MCF 10A (cell line): ENCODE measurements at regions not wholly inside any gene's neighbourhood (a gene's known extent, or its start where the extent isn't known, plus 50 kb on each side); places are given as distances from the start of the nearest gene placed in this dataset.

Source experiments
- BruUV-seq: library from RNA; stranded (reverse); fragments of 400-500 nt; replicated peaks from 2 replicates; lab custom pipeline; 2021; lab: Mats Ljungman, UMichigan
- CTCF ChIA-PET: fragments of 300-600 bp; sonication (Branson Sonifier 250); formaldehyde crosslinking; extraction: SDS; loops from one replicate; lab custom pipeline; 2021; ENCODE audit warnings: antibody characterized with exemption, inconsistent platforms; lab: Yijun Ruan, JAX
- POLR2A ChIA-PET: fragments of 300-600, 350-650 bp; sonication (Branson Sonifier 250); formaldehyde crosslinking; extraction: SDS; loops from one replicate; lab custom pipeline; 2020; ENCODE audit warnings: antibody characterized with exemption, inconsistent platforms; lab: Yijun Ruan, JAX
- DNase-seq: peaks from one replicate; pipeline ENCODE4 v3.0.0-alpha.2; 2018; ENCODE audit not compliant: unreplicated experiment
- H3K27ac Mint-ChIP-seq: one replicate; pipeline ENCODE4 v1.8.0; 2022; ENCODE audit warnings: mild to moderate bottlenecking, low read depth, mixed read lengths; ENCODE audit not compliant: unreplicated experiment
- H3K27me3 Mint-ChIP-seq: one replicate; pipeline ENCODE4 v1.8.0; 2022; ENCODE audit warnings: mixed read lengths; ENCODE audit not compliant: insufficient read depth, unreplicated experiment
- H3K36me3 Mint-ChIP-seq: one replicate; pipeline ENCODE4 v1.8.0; 2022; ENCODE audit warnings: mild to moderate bottlenecking, moderate library complexity, mixed read lengths; ENCODE audit not compliant: insufficient read depth, unreplicated experiment
- H3K4me1 Mint-ChIP-seq: one replicate; pipeline ENCODE4 v1.8.0; 2022; ENCODE audit warnings: mixed read lengths; ENCODE audit not compliant: insufficient read depth, unreplicated experiment
- H3K4me3 Mint-ChIP-seq: one replicate; pipeline ENCODE4 v1.8.0; 2022; ENCODE audit warnings: mild to moderate bottlenecking, moderate library complexity, mixed read lengths; ENCODE audit not compliant: unreplicated experiment
- H3K9me3 Mint-ChIP-seq: one replicate; pipeline ENCODE4 v1.8.0; 2022; ENCODE audit warnings: mixed read lengths; ENCODE audit not compliant: unreplicated experiment
- intact Hi-C: fragments of 100-400 bp; cut with micrococcal nuclease; formaldehyde crosslinking; loops from 2 replicates; pipeline ENCODE4 v1.14.1; 2022
- TF ChIP-seq, protein P1 (sequence below): fragments of 200-600 bp; IDR thresholded peaks from one replicate; pipeline ENCODE4 v1.8.0; 2022; ENCODE audit warnings: antibody characterized with exemption, mild to moderate bottlenecking; ENCODE audit not compliant: unreplicated experiment

DNA sequence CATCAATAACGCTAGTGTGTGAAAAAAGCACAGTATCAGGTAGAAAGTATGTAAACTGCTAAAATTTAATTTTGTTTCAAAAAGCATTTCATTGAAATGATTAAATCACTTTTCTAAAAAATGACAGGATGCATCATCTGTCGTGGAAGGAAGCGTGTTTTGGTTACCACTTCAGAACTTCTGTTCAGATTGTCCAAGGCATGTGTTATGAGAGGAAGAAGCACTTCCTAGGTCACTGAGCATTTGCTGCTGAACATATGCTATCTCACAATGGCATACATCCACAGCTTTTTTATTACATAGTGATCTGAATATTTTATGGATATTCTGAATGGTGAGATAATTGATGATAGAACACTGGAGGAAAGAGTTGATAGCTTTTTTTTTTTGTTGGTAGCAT lies 737.5 kb downstream of the SATB2 start:
- no peaks in the 10 kb centered on the region for H3K4me1 Mint-ChIP-seq
- H3K27me3 Mint-ChIP-seq = peaks cover 94% of the 10 kb centered on the region
- ChIA-PET POLR2A (no interaction called here), CTCF (interaction anchor here (0.6 to 0.8 kb wide), 3 partner anchors 62 to 485 kb away, joined by 3 to 6 read pairs (median 4); no protein-coding TSS in a partner anchor)
- H3K27ac Mint-ChIP-seq = no peak overlapping the region
- DNase-seq = no peak
- TF ChIP-seq, protein P1, sequence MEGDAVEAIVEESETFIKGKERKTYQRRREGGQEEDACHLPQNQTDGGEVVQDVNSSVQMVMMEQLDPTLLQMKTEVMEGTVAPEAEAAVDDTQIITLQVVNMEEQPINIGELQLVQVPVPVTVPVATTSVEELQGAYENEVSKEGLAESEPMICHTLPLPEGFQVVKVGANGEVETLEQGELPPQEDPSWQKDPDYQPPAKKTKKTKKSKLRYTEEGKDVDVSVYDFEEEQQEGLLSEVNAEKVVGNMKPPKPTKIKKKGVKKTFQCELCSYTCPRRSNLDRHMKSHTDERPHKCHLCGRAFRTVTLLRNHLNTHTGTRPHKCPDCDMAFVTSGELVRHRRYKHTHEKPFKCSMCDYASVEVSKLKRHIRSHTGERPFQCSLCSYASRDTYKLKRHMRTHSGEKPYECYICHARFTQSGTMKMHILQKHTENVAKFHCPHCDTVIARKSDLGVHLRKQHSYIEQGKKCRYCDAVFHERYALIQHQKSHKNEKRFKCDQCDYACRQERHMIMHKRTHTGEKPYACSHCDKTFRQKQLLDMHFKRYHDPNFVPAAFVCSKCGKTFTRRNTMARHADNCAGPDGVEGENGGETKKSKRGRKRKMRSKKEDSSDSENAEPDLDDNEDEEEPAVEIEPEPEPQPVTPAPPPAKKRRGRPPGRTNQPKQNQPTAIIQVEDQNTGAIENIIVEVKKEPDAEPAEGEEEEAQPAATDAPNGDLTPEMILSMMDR = no peak
- intact Hi-C loops = no loop called here
- H3K4me3 Mint-ChIP-seq = no peak overlapping the region
- BruUV-seq = no TSS peak
- H3K9me3 Mint-ChIP-seq = no peaks in the 10 kb centered on the region
- H3K36me3 Mint-ChIP-seq = no peaks in the 10 kb centered on the region

DNA sequence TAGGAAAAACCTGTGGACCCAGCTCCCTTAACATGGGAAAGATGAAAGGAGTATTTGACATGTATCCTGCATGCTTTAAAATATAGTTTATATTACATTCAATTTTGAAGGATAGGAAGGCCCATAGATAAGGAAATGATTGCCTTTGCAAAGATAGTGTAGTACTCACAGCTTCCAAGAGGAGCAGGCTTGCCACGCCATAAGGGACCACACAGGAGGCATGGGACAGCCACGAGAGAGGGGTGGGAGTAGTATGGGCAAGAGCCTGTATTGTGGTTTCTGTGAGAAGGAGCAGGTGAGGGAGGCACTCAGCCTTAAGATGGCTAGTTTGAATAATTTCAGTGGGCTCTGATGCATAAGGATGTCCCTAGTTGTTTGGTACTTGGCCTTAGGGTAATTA lies 740.3 kb downstream of the SATB2 start:
- no TSS peak for BruUV-seq
- no peaks in the 10 kb centered on the region for H3K36me3 Mint-ChIP-seq
- TF ChIP-seq, protein P1 = no peak
- DNase-seq = no peak
- no peak overlapping the region for H3K27ac Mint-ChIP-seq
- H3K9me3 Mint-ChIP-seq = no peaks in the 10 kb centered on the region
- CTCF ChIA-PET = interaction anchor here (0.8 kb wide), 1 partner anchor 675 kb away, joined by 3 read pairs; no protein-coding TSS in a partner anchor
- no peaks in the 10 kb centered on the region for H3K4me1 Mint-ChIP-seq
- POLR2A ChIA-PET = no interaction called here
- peaks cover 68% of the 10 kb centered on the region for H3K27me3 Mint-ChIP-seq
- intact Hi-C loops = no loop called here
- H3K4me3 Mint-ChIP-seq = no peak overlapping the region

DNA sequence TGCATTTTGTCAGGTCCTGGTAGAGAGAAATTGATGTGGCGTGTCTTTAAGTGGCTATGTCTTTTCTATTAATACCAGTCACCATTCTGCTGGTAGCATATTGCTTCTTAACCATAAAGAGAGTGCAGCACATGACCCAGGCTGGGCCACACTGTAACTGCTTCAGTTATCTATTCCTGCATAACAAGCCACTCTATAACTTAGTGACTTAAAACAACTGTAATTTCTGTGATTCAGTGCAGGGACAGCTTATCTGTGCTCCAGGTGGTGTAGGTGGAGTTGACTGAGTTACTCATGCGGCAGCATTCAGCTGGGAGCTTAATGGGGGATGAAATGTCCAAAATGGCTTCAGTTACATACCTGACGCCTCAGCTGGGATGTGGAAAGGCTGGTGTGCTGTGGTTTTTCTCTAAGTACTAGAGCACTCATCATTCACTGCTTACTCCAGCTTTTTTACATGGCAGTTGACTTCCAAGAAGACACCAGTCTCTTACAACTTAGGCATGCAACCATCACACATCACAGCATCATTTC lies 742.4 kb downstream of the SATB2 start:
- ChIA-PET CTCF (interaction anchor here (0.5 to 0.8 kb wide), 2 partner anchors 58 to 62 kb away, joined by 3 read pairs; no protein-coding TSS in a partner anchor), POLR2A (no interaction called here)
- Mint-ChIP-seq H3K36me3 (no peaks in the 10 kb centered on the region), H3K9me3 (no peaks in the 10 kb centered on the region), H3K27ac (no peak overlapping the region), H3K27me3 (peaks cover 49% of the 10 kb centered on the region), H3K4me3 (no peak overlapping the region), H3K4me1 (no peaks in the 10 kb centered on the region)
- intact Hi-C loops = no loop called here
- BruUV-seq = no TSS peak
- no peak for DNase-seq
- TF ChIP-seq, protein P1 = no peak

DNA sequence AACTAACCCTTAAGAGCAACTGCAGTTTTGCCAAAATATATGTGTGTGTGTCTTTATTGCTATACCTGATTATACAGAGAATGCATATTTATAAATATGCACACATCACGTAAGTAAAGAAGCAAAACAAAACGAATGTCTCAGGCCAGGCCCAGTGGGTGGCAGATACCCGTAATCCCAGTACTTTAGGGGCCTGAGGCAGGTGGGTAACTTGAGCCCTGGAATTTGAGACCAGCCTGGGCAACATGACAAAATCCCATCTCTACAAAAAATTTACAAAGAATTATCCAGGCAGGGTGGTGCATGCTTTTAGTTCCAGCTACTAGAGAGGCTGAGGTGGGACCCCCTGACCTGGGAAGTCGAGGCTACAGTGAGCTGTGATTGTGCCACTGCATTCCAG lies 745.3 kb downstream of the SATB2 start:
- peaks cover 34% of the 10 kb centered on the region for H3K27me3 Mint-ChIP-seq
- POLR2A ChIA-PET = no interaction called here
- TF ChIP-seq, protein P1 = no peak
- H3K36me3 Mint-ChIP-seq = no peaks in the 10 kb centered on the region
- no TSS peak for BruUV-seq
- intact Hi-C loops = no loop called here
- no peak overlapping the region for H3K27ac Mint-ChIP-seq
- CTCF ChIA-PET = no interaction called here
- no peak overlapping the region for H3K4me3 Mint-ChIP-seq
- no peaks in the 10 kb centered on the region for H3K4me1 Mint-ChIP-seq
- H3K9me3 Mint-ChIP-seq = peaks cover 7% of the 10 kb centered on the region
- DNase-seq = no peak
